ENCODE measurements at regions not wholly inside any gene's neighbourhood (a gene's known extent, or its start where the extent isn't known, plus 50 kb on each side); places are given as distances from the start of the nearest gene placed in this dataset.

- TF ChIP-seq, protein P1, sequence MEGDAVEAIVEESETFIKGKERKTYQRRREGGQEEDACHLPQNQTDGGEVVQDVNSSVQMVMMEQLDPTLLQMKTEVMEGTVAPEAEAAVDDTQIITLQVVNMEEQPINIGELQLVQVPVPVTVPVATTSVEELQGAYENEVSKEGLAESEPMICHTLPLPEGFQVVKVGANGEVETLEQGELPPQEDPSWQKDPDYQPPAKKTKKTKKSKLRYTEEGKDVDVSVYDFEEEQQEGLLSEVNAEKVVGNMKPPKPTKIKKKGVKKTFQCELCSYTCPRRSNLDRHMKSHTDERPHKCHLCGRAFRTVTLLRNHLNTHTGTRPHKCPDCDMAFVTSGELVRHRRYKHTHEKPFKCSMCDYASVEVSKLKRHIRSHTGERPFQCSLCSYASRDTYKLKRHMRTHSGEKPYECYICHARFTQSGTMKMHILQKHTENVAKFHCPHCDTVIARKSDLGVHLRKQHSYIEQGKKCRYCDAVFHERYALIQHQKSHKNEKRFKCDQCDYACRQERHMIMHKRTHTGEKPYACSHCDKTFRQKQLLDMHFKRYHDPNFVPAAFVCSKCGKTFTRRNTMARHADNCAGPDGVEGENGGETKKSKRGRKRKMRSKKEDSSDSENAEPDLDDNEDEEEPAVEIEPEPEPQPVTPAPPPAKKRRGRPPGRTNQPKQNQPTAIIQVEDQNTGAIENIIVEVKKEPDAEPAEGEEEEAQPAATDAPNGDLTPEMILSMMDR (IDR thresholded peaks at IDR 0.05; ENCODE audit: unreplicated experiment) = no peak
- Mint-ChIP-seq H3K4me1 (ENCODE audit: unreplicated experiment) (peaks cover 4% of the 10 kb centered on the region), H3K27me3 (ENCODE audit: unreplicated experiment) (no peaks in the 10 kb centered on the region), H3K36me3 (ENCODE audit: low read depth, unreplicated experiment) (no peaks in the 10 kb centered on the region), H3K4me3 (ENCODE audit: unreplicated experiment) (no peak overlapping the region), H3K27ac (ENCODE audit: unreplicated experiment) (no peak overlapping the region), H3K9me3 (ENCODE audit: unreplicated experiment) (no peaks in the 10 kb centered on the region)
- no peak for DNase-seq (ENCODE audit: low spot score)
Measured at GRCh38 chr1:106751002-106751401, 305.5 kb upstream of the PRMT6 start.

GRCh38 chr1:106753066-106753465 lies 303.4 kb upstream of the PRMT6 start:
- DNase-seq (ENCODE audit: low spot score) = no peak
- no peaks in the 10 kb centered on the region for H3K27me3 Mint-ChIP-seq (ENCODE audit: unreplicated experiment)
- H3K4me1 Mint-ChIP-seq (ENCODE audit: unreplicated experiment) = no peaks in the 10 kb centered on the region
- no peak overlapping the region for H3K4me3 Mint-ChIP-seq (ENCODE audit: unreplicated experiment)
- no peaks in the 10 kb centered on the region for H3K36me3 Mint-ChIP-seq (ENCODE audit: low read depth, unreplicated experiment)
- no peaks in the 10 kb centered on the region for H3K9me3 Mint-ChIP-seq (ENCODE audit: unreplicated experiment)
- H3K27ac Mint-ChIP-seq (ENCODE audit: unreplicated experiment) = no peak overlapping the region
- TF ChIP-seq, protein P1 (IDR thresholded peaks at IDR 0.05; ENCODE audit: unreplicated experiment) = no peak

DNA sequence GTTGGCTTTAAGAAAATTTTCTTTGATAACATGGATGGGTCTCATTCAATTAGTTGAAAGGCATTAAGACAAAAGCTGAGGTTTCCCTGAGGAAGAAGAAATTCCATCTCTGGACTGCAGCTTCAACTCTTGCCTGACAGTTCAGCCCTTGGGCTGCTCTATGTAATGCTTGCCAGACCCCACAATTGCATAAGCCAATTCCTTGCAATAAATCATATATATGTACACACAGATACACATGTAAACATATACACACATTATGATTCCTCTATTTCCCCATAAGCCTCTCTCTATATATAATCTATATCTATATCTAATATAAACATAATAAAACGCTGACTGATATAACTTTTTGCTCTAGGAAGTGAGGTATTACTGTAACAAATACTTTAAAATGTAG lies 301.5 kb upstream of the PRMT6 start:
- no peak overlapping the region for H3K27ac Mint-ChIP-seq (ENCODE audit: unreplicated experiment)

DNA sequence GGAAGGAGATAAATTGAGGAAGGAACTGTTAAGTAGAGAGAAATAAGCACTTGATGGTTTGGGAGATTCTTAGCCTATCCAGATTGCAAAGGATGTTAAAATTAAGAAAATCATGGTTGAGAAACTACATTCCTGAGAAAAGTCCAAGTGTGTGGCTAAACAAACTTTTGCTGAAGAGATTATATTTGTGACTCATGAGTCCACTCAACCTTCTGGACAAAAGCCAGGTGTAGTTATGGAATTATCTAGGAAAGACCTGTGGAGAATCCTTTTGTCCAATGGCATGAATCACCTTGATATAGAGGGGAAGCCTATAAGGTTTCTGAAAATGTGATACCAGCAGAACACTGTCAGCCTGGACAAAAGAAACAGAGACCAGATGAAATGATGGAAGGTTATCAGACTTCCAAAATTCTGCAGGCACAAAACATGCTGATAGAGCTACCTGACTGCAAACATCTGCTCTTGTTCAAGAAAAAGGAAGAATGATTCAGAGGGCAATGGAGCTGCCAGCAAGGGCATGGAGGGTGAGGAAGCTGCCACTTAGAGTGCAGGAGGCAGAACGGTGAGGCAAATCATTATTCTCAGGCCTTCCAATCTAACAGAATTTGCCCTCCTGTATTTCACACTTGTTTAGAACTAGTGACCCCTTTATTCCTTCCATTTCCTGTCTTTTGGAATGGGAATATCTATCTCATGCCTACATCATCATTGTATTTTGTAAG lies 300.6 kb upstream of the PRMT6 start:
- Mint-ChIP-seq H3K27ac (ENCODE audit: unreplicated experiment) (no peak overlapping the region), H3K36me3 (ENCODE audit: low read depth, unreplicated experiment) (no peaks in the 10 kb centered on the region), H3K9me3 (ENCODE audit: unreplicated experiment) (no peaks in the 10 kb centered on the region), H3K4me1 (ENCODE audit: unreplicated experiment) (no peaks in the 10 kb centered on the region), H3K27me3 (ENCODE audit: unreplicated experiment) (no peaks in the 10 kb centered on the region), H3K4me3 (ENCODE audit: unreplicated experiment) (no peak overlapping the region)
- TF ChIP-seq, protein P1 (IDR thresholded peaks at IDR 0.05; ENCODE audit: unreplicated experiment) = no peak
- no peak for DNase-seq (ENCODE audit: low spot score)

More for the DNA sequence above, 301.5 kb upstream of the PRMT6 start:
- Mint-ChIP-seq H3K9me3 (ENCODE audit: unreplicated experiment) (no peaks in the 10 kb centered on the region), H3K36me3 (ENCODE audit: low read depth, unreplicated experiment) (no peaks in the 10 kb centered on the region), H3K4me1 (ENCODE audit: unreplicated experiment) (no peaks in the 10 kb centered on the region), H3K4me3 (ENCODE audit: unreplicated experiment) (no peak overlapping the region), H3K27me3 (ENCODE audit: unreplicated experiment) (no peaks in the 10 kb centered on the region)
- TF ChIP-seq, protein P1 (IDR thresholded peaks at IDR 0.05; ENCODE audit: unreplicated experiment) = no peak
- DNase-seq (ENCODE audit: low spot score) = no peak

- Mint-ChIP-seq H3K4me1 (ENCODE audit: unreplicated experiment) (no peaks in the 10 kb centered on the region), H3K9me3 (ENCODE audit: unreplicated experiment) (no peaks in the 10 kb centered on the region), H3K27me3 (ENCODE audit: unreplicated experiment) (no peaks in the 10 kb centered on the region), H3K36me3 (ENCODE audit: low read depth, unreplicated experiment) (no peaks in the 10 kb centered on the region), H3K27ac (ENCODE audit: unreplicated experiment) (no peak overlapping the region), H3K4me3 (ENCODE audit: unreplicated experiment) (no peak overlapping the region)
- no peak for DNase-seq (ENCODE audit: low spot score)
- TF ChIP-seq, protein P1 (IDR thresholded peaks at IDR 0.05; ENCODE audit: unreplicated experiment) = no peak
Measured at GRCh38 chr1:106756752-106757151, 299.7 kb upstream of the PRMT6 start.
